NCI-H187 (cell line): ENCODE measurements at regions not wholly inside any gene's neighbourhood (a gene's known extent, or its start where the extent isn't known, plus 50 kb on each side); places are given as distances from the start of the nearest gene placed in this dataset.
A peak's percentile ranks its signal among the peaks of the same experiment; 100 is the strongest.

ENCODE experiments used
- DNase-seq, 2 experiments: peaks; one replicate each; lab custom pipeline; 2025; lab: John Stamatoyannopoulos, UW

DNA sequence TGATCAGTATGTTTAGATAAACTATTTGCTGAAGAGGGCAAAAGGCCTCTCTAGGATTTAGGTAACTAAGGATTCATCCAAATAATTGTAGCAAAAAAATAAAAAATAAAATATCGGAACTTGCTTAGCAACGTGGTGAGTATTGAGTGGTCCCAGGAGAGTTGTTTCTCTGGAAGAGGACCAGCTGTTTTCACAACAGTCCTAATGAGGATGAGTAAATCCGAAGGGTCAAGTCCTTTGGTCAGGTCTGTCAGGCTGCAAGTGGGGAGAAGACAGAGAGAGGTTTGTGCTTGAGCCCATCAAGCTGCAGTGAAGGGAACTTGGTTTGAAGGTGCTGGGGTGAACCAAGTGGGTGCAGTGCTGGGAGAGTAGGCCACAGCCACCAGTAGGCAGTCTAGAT is 539.2 kb downstream of the SLC4A3 start:
- DNase-seq: no peak

- no peak for DNase-seq
Measured at GRCh38 chr2:220167956-220168355, 540.5 kb downstream of the SLC4A3 start.

- DNase-seq: no peak
Measured at GRCh38 chr2:220168891-220169546, 541.6 kb downstream of the SLC4A3 start.

DNA sequence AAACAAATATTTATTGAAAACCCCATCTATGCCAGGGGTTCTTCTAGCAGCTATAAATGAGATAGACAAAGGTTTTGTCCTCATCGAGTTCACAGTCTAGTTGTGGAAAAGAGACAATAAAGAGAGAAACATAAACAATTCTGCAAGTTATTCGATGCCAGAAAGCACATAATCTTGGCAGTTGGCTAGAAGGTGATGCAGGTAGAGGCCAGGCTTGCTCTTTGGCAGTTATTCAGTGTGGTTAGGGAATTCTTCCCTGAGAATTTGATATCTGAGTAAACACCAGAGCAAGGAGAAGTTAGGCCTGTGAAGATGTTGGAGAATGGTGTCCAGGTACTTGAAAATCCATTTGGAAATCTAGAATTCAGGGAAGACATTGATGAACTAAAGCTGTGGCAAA is 547.4 kb downstream of the SLC4A3 start:
- DNase-seq: no peak

DNA sequence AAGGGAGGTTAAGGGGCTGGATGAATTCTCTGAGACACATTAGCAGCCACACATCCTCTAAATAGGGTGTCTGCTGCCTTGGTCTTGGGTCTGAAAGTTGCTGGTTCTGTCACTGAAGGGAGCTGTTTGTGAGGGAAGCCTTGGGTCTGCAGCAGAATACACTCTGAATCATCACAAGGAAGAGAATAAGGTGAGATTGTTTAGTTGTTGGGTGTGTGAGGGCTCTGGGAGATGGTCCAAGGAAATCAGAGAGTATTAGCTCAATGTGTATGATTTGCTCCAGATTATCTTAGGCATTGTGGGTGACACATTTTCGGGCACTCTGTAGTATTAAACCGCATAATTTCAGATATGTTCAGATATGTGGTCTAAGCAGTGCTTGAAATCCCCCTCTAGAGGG is 548.5 kb downstream of the SLC4A3 start:
- DNase-seq: no peak

DNA sequence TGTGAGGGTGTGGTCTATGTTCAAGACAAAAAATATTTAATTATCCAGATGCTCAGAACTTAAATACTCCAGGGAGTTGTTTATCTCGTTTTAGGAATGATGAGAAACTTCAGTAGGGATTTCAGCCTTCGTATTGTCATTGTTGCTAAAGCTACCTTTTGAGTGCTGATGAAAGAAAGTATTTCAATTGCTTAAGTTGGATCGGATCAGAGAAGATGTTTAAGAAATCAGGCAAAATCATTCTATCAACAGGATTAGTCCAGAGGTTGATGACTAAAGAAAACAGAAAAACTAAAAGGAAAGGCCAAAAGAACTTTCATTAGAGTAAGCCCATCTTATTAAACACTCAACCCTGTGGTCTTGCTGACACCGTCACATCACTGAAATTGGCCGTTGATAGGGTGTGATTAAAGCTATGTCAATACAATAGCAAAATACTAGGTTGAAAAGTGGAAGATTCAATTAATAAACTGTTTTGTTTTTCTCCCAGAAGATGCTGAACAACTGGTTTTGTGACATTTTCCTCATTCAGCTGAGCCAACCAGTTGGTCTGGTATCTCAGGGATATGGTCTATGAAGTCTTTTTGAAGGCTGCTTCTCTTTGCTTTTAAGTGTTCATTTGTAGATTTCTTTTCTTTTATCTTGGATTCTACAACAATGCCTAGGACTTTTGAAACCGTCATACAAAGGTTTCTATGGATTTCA is 551.7 kb downstream of the SLC4A3 start:
- DNase-seq: no peak

DNA sequence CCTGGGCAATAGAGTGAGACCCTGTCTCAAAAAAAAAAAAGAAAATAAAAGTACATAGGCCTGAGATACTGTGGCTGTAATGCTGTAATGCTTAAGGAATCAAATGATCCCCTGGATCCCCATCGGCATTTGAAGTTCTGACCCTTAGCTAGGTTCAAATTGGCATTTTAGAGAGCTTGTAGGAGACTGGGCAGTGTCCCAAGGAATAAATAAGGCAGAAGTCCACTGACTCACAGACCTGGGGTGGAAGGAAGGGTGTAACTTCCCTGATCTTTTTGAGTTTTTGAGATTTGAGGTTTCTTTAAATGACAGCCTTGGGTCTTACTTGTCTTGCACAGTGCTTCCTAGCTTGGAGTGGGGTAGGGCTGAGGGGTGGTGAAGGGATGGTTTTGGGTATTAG is 553.7 kb downstream of the SLC4A3 start:
- DNase-seq: no peak

- DNase-seq: no peak
Measured at GRCh38 chr2:220182790-220183189, 555.4 kb downstream of the SLC4A3 start.

GRCh38 chr2:220185766-220186305 is 558.4 kb downstream of the SLC4A3 start:
- no peak for DNase-seq

DNA sequence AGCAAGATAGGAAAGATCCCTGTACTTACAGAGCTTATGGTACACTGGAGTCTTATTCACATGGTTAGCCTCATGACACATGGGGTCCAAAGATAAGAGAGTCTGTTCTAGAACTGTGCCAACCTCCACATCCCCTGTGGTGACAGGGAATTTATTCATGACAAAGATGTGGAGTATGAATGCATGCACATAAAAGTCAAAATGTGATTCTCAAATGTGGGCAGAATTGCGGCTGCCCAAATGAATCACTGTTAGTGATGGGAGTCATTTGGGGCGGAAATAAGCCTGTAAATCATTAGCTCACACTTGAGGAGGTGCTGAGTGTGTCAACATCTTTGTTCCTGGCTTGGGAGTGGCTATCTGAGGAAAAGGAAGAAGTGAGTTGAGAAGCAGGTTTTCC is 560.6 kb downstream of the SLC4A3 start:
- no peak for DNase-seq

DNA sequence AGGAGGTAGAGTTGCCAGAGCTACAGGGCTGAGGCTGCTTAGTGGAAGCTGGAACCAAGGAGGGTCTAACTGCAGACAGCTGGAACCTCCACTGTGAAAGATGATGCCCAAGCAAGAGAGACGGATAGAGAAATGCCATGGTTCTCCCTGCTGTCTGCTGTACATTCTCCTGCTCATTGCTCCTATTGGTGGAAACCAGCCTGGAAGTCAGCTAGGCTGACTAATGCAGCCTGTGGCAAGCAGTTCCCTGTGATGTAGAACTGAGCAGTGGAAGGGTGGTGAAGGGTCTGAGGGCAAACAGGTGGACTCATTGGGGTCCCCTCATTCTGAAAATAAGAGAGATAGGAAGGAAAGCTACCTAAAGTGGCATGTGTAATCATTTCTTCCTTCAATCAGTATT is 563.6 kb downstream of the SLC4A3 start:
- no peak for DNase-seq

DNA sequence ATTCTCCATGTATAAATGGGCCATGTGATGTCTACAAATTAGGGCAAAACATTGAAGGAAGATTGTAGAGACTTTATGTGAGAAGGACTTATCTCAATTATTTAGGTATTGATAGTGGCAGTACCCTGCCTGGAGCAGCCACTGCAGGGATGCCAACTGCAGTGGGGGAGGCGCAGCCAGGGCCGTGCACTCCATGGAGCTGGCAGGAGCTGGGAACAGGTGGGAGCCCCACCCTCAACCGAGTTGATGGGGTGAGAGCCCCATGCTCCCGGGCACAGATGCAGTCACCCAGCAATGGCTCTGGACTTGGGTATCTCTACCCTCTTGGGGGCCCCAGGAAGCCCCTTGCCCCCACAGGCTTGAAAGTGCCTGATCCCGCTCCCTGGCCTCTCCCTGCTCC is 564.3 kb downstream of the SLC4A3 start:
- no peak for DNase-seq

- no peak for DNase-seq
Measured at GRCh38 chr2:220192994-220193753, 565.7 kb downstream of the SLC4A3 start.

- no peak for DNase-seq
Measured at GRCh38 chr2:220194630-220195584, 567.5 kb downstream of the SLC4A3 start.

DNA sequence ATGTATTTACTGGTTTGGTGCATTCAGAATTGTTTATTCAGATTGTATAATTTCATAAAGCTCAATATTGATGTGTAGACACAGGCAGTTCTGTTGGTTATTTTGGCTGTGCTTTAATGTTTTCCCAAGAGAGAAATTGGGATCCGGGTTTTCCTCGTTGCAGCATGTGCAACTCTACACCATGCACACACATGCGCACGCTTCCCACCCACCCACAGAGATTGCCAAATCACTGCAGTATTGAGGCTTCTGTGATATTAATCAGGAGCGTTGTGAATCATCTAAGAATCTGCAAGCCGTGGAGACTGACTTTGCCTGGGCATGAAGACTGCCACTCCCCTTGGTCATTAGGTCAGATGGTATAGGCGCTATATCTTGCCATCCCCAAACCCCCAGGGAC is 571.5 kb downstream of the SLC4A3 start:
- DNase-seq: no peak

- DNase-seq: no peak
Measured at GRCh38 chr2:220202066-220202465, 574.6 kb downstream of the SLC4A3 start.

DNA sequence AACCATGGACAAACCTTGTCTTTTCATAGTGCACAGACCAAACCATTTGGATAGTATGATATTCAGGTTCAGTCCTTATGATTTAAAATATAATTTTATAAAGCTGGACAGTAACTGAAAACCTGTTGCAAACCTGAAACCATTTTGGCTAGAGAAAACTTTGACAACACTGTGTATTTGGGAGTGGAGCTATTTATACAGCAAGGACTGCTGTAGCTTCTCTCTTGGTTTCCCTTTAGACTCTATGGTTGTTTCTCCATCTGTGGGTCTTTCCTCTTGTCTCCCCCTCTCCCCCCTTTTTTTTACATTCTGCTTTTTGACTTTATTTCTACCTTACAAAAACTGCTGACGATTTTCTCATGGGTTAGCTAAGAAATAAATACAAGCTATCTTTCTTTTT is 581.7 kb downstream of the SLC4A3 start:
- no peak for DNase-seq

DNA sequence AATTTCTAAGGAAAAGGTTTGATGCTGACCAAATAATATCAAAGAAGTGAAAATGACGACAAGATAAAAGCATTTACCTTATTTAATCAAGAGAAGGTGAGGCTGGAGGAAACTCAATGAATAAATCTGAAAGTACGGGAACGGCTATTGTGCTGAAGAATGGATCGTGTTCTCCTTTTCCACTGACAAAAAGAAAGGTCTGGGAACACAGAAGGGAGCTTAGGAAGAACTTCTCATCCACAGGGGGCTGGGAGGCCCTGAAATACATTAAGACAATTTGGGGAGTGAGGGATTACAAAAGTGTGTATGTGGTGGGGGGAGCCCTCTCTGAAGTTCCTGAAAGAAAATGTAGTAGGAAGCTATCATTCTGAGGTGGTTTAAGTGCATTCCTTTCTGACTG is 582.3 kb downstream of the SLC4A3 start:
- DNase-seq: no peak

DNA sequence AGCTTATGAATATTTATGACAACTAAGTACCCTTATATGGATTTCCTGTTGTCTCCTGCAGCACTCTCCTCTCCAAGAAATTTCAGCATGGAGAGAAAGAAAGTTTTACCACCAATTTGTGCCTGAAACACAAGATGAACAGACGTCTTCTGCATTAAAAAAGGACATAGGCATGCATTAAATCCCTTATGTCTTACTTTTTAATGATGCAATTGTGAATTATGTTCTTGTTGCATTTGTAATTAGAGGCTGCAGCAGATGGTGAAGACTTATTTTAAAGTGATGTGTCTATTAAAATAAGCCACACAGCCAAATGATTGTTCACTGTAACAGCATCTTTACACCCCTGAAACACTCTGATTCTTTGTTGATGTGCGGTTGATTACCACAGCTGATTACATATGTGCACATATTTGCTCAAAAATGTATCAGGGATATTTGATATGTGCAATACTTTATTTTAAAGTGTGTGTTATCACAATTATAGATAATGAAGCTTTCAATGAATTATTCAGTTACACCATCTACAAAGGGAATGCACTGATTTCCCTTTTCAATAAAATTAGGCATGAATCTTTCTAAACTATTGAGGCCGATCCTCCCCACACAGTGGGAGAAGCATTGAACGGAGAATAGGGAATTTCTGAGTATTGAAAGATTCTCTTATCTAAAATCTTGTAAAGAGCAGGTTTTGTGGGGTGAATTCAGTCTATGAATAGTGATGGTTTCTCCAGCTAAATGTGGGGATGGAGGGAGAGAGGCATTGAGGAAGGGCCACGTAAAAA is 585.1 kb downstream of the SLC4A3 start:
- DNase-seq: no peak

DNA sequence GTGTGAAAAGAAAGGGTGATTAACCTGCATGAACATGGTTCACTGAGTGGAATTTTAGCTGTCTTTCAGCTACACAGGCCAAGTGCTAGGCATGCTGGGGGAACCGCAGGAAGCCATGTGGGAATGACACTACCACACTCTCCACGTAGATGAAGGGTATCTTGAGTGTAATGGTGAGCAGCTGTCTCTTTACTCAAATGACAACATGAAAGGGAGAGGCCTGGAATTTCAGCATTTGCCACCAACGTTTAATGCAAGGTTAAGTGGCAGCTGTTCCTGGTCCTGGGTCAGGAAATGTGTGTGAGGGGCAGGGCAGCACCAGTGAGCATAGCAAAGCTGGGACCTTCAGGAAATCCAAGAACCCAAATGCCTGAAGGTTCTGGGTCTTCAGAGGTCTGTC is 588.4 kb downstream of the SLC4A3 start:
- DNase-seq: peak; percentile 7 to 51

GRCh38 chr2:220219371-220219770 is 591.9 kb downstream of the SLC4A3 start:
- DNase-seq: no peak
